GM23338 (cell line): ENCODE measurements at regions not wholly inside any gene's neighbourhood (a gene's known extent, or its start where the extent isn't known, plus 50 kb on each side); places are given as distances from the start of the nearest gene placed in this dataset.

ENCODE experiments used
- ATAC-seq: fragments of 200-7000 bp; cut with Tn5 transposase; 3 replicates; pipeline ENCODE4 v1.9.1; 2020
- DNase-seq: peaks from one replicate; pipeline ENCODE4 v3.0.0-alpha.2; 2015; ENCODE audit warnings: low spot score
- H2AFZ ChIP-seq: fragments of 200-600 bp; sonication (generic); 2 replicates; pipeline ENCODE4 v1.8.0; 2016; ENCODE audit warnings: antibody characterized with exemption, mild to moderate bottlenecking, moderate library complexity
- H3F3A ChIP-seq: fragments of 200-600 bp; sonication (generic); replicated peaks from 2 replicates; pipeline ENCODE4 v1.8.0; 2017; ENCODE audit warnings: antibody characterized with exemption, mixed run types, low read depth
- H3K27ac ChIP-seq: fragments of 200-600 bp; sonication (generic); 2 replicates; pipeline ENCODE4 v1.6.1; 2016; ENCODE audit warnings: low read depth
- H3K27me3 ChIP-seq: fragments of 200-600 bp; sonication (generic); 2 replicates; pipeline ENCODE4 v1.8.0; 2016; ENCODE audit warnings: mild to moderate bottlenecking, mixed run types, moderate library complexity; ENCODE audit not compliant: insufficient read depth
- H3K36me3 ChIP-seq: fragments of 200-600 bp; sonication (generic); 2 replicates; pipeline ENCODE4 v1.8.0; 2016; ENCODE audit warnings: mild to moderate bottlenecking; ENCODE audit not compliant: insufficient read depth
- H3K4me1 ChIP-seq: fragments of 200-600 bp; sonication (generic); 2 replicates; pipeline ENCODE4 v1.8.0; 2016; ENCODE audit warnings: mild to moderate bottlenecking, moderate library complexity; ENCODE audit not compliant: insufficient read depth
- H3K4me2 ChIP-seq: fragments of 200-600 bp; sonication (generic); 2 replicates; pipeline ENCODE4 v1.7.1; 2017; ENCODE audit warnings: mixed run types
- H3K4me3 ChIP-seq: fragments of 200-600 bp; sonication (generic); 2 replicates; pipeline ENCODE4 v1.6.1; 2016; ENCODE audit warnings: mixed run types
- H3K79me2 ChIP-seq: fragments of 200-600 bp; sonication (generic); replicated peaks from 2 replicates; pipeline ENCODE4 v1.8.0; 2017; ENCODE audit warnings: mild to moderate bottlenecking; ENCODE audit not compliant: insufficient read depth
- H3K9me2 ChIP-seq: fragments of 200-600 bp; sonication (generic); 2 replicates; pipeline ENCODE4 v1.8.0; 2017; ENCODE audit not compliant: insufficient read depth
- H4K20me1 ChIP-seq: fragments of 200-600 bp; sonication (generic); replicated peaks from 2 replicates; pipeline ENCODE4 v1.8.0; 2017; ENCODE audit warnings: mild to moderate bottlenecking; ENCODE audit not compliant: insufficient read depth
- H3K27ac Mint-ChIP-seq: 2 replicates; pipeline ENCODE4 v1.8.0; 2020; ENCODE audit warnings: inconsistent platforms, mild to moderate bottlenecking, moderate library complexity, mixed read lengths
- H3K27me3 Mint-ChIP-seq: 3 replicates; pipeline ENCODE4 v1.8.0; 2022; ENCODE audit warnings: low read depth, mild to moderate bottlenecking, moderate library complexity, mixed read lengths, inconsistent platforms; ENCODE audit not compliant: insufficient read depth, poor library complexity
- H3K36me3 Mint-ChIP-seq: 3 replicates; pipeline ENCODE4 v1.8.0; 2021; ENCODE audit warnings: low read depth, mild to moderate bottlenecking, inconsistent platforms, moderate library complexity, mixed read lengths
- H3K4me1 Mint-ChIP-seq: 3 replicates; pipeline ENCODE4 v1.8.0; 2020; ENCODE audit warnings: mild to moderate bottlenecking, inconsistent platforms, mixed read lengths
- H3K4me3 Mint-ChIP-seq: 3 replicates; pipeline ENCODE4 v1.8.0; 2021; ENCODE audit warnings: moderate library complexity, mild to moderate bottlenecking, inconsistent platforms, mixed read lengths
- H3K9me3 Mint-ChIP-seq: 3 replicates; pipeline ENCODE4 v1.8.0; 2020; ENCODE audit warnings: moderate library complexity, mild to moderate bottlenecking, inconsistent platforms, mixed read lengths
- CREB1 ChIP-seq: fragments of 250-450 bp; sonication (Bioruptor Pico); IDR thresholded peaks from 2 replicates; pipeline ENCODE4 v1.5.0; 2020; ENCODE audit warnings: low read depth, mild to moderate bottlenecking, moderate library complexity
- CTCF ChIP-seq, 2 experiments: fragments of 200-600 bp in 1 of 2; sonication (generic) in 1 of 2; conservative IDR thresholded peaks; 2 replicates each; pipeline versions ENCODE4 v1.5.1 to v1.6.1; 2016 to 2017; ENCODE audit warnings: antibody characterized with exemption in 2 of 2, low read depth in 2 of 2, mild to moderate bottlenecking in 2 of 2, moderate library complexity in 1 of 2
- ETS1 ChIP-seq: IDR thresholded peaks from 2 replicates; pipeline ENCODE4 v1.6.1; 2016; ENCODE audit warnings: antibody characterized with exemption
- EZH2 ChIP-seq: fragments of 200-600 bp; sonication (generic); IDR thresholded peaks from one replicate; pipeline ENCODE4 v1.8.0; 2017; ENCODE audit warnings: antibody characterized with exemption, mild to moderate bottlenecking, low read depth; ENCODE audit not compliant: unreplicated experiment
- EZH2phosphoT487 ChIP-seq: fragments of 200-600 bp; sonication (generic); IDR thresholded peaks from one replicate; pipeline ENCODE4 v1.8.1; 2018; ENCODE audit warnings: antibody characterized with exemption; ENCODE audit not compliant: unreplicated experiment
- JUNB ChIP-seq: IDR thresholded peaks from one replicate; pipeline ENCODE4 v1.6.1; 2016; ENCODE audit warnings: antibody characterized with exemption; ENCODE audit not compliant: unreplicated experiment
- NANOG ChIP-seq: IDR thresholded peaks from 2 replicates; pipeline ENCODE4 v1.6.1; 2016; ENCODE audit warnings: antibody characterized with exemption, borderline replicate concordance
- REST ChIP-seq: IDR thresholded peaks from one replicate; pipeline ENCODE4 v1.6.1; 2018; ENCODE audit warnings: antibody characterized with exemption; ENCODE audit not compliant: unreplicated experiment
- STAT1 ChIP-seq: IDR thresholded peaks from one replicate; pipeline ENCODE4 v1.6.1; 2016; ENCODE audit warnings: antibody characterized with exemption; ENCODE audit not compliant: unreplicated experiment
- ZNF114 ChIP-seq: fragments of 250-450 bp; sonication (Bioruptor Pico); IDR thresholded peaks from 2 replicates; pipeline ENCODE4 v1.5.0; 2020; ENCODE audit warnings: mild to moderate bottlenecking, moderate library complexity
- ZNF331 ChIP-seq: fragments of 250-450 bp; sonication (Bioruptor Pico); IDR thresholded peaks from 2 replicates; pipeline ENCODE4 v1.5.0; 2020; ENCODE audit warnings: low read depth, mild to moderate bottlenecking, moderate library complexity

GRCh38 chr11:131201674-131202073 is 168.7 kb upstream of the NTM start:
- peaks cover 11% of the 10 kb centered on the region for H3K27me3 Mint-ChIP-seq
- no peak for ATAC-seq
- peaks cover 11% of the 10 kb centered on the region for H3K4me1 Mint-ChIP-seq
- TF ChIP-seq JUNB = no peak
- no peak for TF ChIP-seq ZNF114 (CRISPR knock-in tag)
- TF ChIP-seq CTCF (conservative IDR thresholded peaks at IDR 0.05; ENCODE audit: low read depth in 2 of 2) = no peak
- TF ChIP-seq EZH2phosphoT487 = no peak
- TF ChIP-seq REST = no peak
- no peak for TF ChIP-seq EZH2
- no peak overlapping the region for H3K4me3 Mint-ChIP-seq
- peaks cover 7% of the 10 kb centered on the region; the same call in 1 of the 2 replicates for H3K9me2 ChIP-seq
- DNase-seq = no peak
- H3K36me3 ChIP-seq = no peaks in the 10 kb centered on the region
- H3K27me3 ChIP-seq = no peaks in the 10 kb centered on the region
- H2AFZ ChIP-seq = no peak overlapping the region
- no peak overlapping the region for H3K27ac ChIP-seq
- no peaks in the 10 kb centered on the region for H3K36me3 Mint-ChIP-seq
- peaks cover 4% of the 10 kb centered on the region; the same call in 1 of the 2 replicates for H3K4me1 ChIP-seq
- no peak overlapping the region for H3K4me3 ChIP-seq
- H4K20me1 ChIP-seq = no peaks in the 10 kb centered on the region
- no peak overlapping the region for H3K4me2 ChIP-seq
- no peaks in the 10 kb centered on the region; the same call in 2 of the 3 replicates for H3K9me3 Mint-ChIP-seq
- no peak overlapping the region for H3K27ac Mint-ChIP-seq
- no peaks in the 10 kb centered on the region for H3F3A ChIP-seq
- H3K79me2 ChIP-seq = no peaks in the 10 kb centered on the region

GRCh38 chr11:131203040-131203439 is 167.4 kb upstream of the NTM start:
- Mint-ChIP-seq H3K4me3 (no peak overlapping the region), H3K27me3 (peaks cover 11% of the 10 kb centered on the region), H3K9me3 (no peaks in the 10 kb centered on the region; the same call in 2 of the 3 replicates), H3K4me1 (peaks cover 11% of the 10 kb centered on the region), H3K27ac (no peak overlapping the region), H3K36me3 (no peaks in the 10 kb centered on the region)
- DNase-seq = no peak
- Histone ChIP-seq H3K4me1 (peaks cover 4% of the 10 kb centered on the region; the same call in 1 of the 2 replicates), H2AFZ (peak overlapping the region; percentile 47), H3K27me3 (no peaks in the 10 kb centered on the region), H3K79me2 (no peaks in the 10 kb centered on the region), H4K20me1 (no peaks in the 10 kb centered on the region), H3K27ac (no peak overlapping the region), H3F3A (no peaks in the 10 kb centered on the region), H3K4me3 (no peak overlapping the region), H3K4me2 (no peak overlapping the region), H3K36me3 (no peaks in the 10 kb centered on the region), H3K9me2 (peaks cover 12% of the 10 kb centered on the region; the same call in 1 of the 2 replicates)
- ATAC-seq = no peak
- TF ChIP-seq STAT1 (no peak), CREB1 (CRISPR knock-in tag) (no peak), ZNF114 (CRISPR knock-in tag) (no peak), EZH2 (no peak), REST (no peak), ETS1 (no peak), JUNB (no peak), CTCF (conservative IDR thresholded peaks at IDR 0.05; ENCODE audit: low read depth in 2 of 2) (no peak), EZH2phosphoT487 (no peak), NANOG (no peak), ZNF331 (CRISPR knock-in tag) (no peak)
